Peyer's patch (tissue), 4 donors: ENCODE measurements at regions not wholly inside any gene's neighbourhood (a gene's known extent, or its start where the extent isn't known, plus 50 kb on each side); places are given as distances from the start of the nearest gene placed in this dataset.

Experiments used
- POLR2A ChIP-seq, 2 donors: fragments of 450-650 bp; IDR thresholded peaks; one replicate each; pipeline ENCODE4 v1.5.1; 2017; ENCODE audit warnings: antibody characterized with exemption in 2 of 2, mild to moderate bottlenecking in 2 of 2, moderate library complexity in 2 of 2
- TF ChIP-seq, protein P1 (sequence below), 6 experiments: fragments of 450-650 bp in 4 of 6; fragments of 200-600 bp in 2 of 6; sonication (generic) in 1 of 6; IDR thresholded peaks; one replicate each; pipeline ENCODE4 v1.5.1; 2017 to 2019; ENCODE audit warnings: antibody characterized with exemption in 6 of 6, mild to moderate bottlenecking in 3 of 6, moderate library complexity in 1 of 6

DNA sequence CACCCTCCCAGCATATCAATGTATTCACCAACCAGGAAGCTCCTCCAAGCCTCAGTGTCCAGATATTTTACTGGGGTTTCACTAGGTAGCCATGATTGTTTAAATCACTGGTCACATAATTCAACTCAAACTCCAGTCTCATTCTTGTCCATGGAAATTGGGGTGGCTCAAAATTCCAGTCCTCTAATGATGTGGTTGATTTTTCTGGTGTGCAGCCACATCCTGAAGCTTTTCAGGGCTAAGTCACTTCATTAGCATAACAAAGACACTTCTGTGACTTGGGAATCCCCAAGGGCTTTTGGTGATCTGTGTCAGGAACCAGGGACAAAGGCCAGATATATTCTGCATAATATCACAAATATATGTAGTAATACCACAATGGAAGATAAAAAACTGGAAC is 786.9 kb upstream of the IGFBP3 start:
- TF ChIP-seq, protein P1, sequence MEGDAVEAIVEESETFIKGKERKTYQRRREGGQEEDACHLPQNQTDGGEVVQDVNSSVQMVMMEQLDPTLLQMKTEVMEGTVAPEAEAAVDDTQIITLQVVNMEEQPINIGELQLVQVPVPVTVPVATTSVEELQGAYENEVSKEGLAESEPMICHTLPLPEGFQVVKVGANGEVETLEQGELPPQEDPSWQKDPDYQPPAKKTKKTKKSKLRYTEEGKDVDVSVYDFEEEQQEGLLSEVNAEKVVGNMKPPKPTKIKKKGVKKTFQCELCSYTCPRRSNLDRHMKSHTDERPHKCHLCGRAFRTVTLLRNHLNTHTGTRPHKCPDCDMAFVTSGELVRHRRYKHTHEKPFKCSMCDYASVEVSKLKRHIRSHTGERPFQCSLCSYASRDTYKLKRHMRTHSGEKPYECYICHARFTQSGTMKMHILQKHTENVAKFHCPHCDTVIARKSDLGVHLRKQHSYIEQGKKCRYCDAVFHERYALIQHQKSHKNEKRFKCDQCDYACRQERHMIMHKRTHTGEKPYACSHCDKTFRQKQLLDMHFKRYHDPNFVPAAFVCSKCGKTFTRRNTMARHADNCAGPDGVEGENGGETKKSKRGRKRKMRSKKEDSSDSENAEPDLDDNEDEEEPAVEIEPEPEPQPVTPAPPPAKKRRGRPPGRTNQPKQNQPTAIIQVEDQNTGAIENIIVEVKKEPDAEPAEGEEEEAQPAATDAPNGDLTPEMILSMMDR (IDR thresholded peaks at IDR 0.05): no peak
- TF ChIP-seq POLR2A (IDR thresholded peaks at IDR 0.05): no peak
